H1 (cell line): ENCODE measurements at regions not wholly inside any gene's neighbourhood (a gene's known extent, or its start where the extent isn't known, plus 50 kb on each side); places are given as distances from the start of the nearest gene placed in this dataset.

Experiments
- CTCF ChIA-PET: fragments of 300-600 bp; sonication (Branson Sonifier 250); formaldehyde crosslinking; loops from one replicate; lab custom pipeline; 2021; ENCODE audit not compliant: partially characterized antibody; lab: Charles Lee
- POLR2A ChIA-PET: fragments of 300-600 bp; sonication (Branson Sonifier 250); formaldehyde crosslinking; loops from one replicate; lab custom pipeline; 2021; ENCODE audit warnings: inconsistent platforms; ENCODE audit not compliant: partially characterized antibody; lab: Charles Lee
- DNase-seq, 2 experiments: peaks; one replicate each; pipeline versions ENCODE4 v3.0.0 to v3.0.0-alpha.2; 2010 to 2022; ENCODE audit warnings: low spot score in 2 of 2, low read depth in 1 of 2, mixed read lengths in 1 of 2
- FAIRE-seq: peaks from 2 replicates; lab custom pipeline; 2011; peaks lifted over from hg19 to GRCh38; lab: Jason Lieb, UNC
- H2AFZ ChIP-seq: 2 replicates; pipeline ENCODE4 v1.8.1; 2012; ENCODE audit warnings: low read length, inconsistent platforms
- H2AK5ac ChIP-seq: 2 replicates; pipeline ENCODE4 v1.6.1; 2013; ENCODE audit warnings: low read depth, low read length
- H2BK120ac ChIP-seq: replicated peaks from 2 replicates; pipeline ENCODE3; 2013; ENCODE audit warnings: low read depth, low read length, inconsistent platforms
- H2BK12ac ChIP-seq: 2 replicates; pipeline ENCODE4 v1.6.1; 2013; ENCODE audit warnings: low read depth, low read length
- H2BK15ac ChIP-seq: 2 replicates; pipeline ENCODE4 v1.6.1; 2013; ENCODE audit warnings: low read length
- H2BK20ac ChIP-seq: 2 replicates; pipeline ENCODE4 v1.6.1; 2013; ENCODE audit warnings: low read length
- H2BK5ac ChIP-seq: 2 replicates; pipeline ENCODE4 v1.6.1; 2013; ENCODE audit warnings: low read depth, low read length
- H3K14ac ChIP-seq: 2 replicates; pipeline ENCODE4 v1.6.1; 2013; ENCODE audit warnings: inconsistent platforms; ENCODE audit not compliant: insufficient read length
- H3K18ac ChIP-seq: 2 replicates; pipeline ENCODE4 v1.6.1; 2013; ENCODE audit warnings: low read length; ENCODE audit errors: extremely low read depth
- H3K23ac ChIP-seq: 2 replicates; pipeline ENCODE4 v1.6.1; 2013; ENCODE audit warnings: inconsistent platforms; ENCODE audit not compliant: insufficient read length
- H3K23me2 ChIP-seq: 2 replicates; pipeline ENCODE4 v1.6.1; 2013; ENCODE audit warnings: low read depth, low read length
- H3K27ac ChIP-seq: 2 replicates; pipeline ENCODE4 v1.6.1; 2011; ENCODE audit warnings: low read depth, low read length, inconsistent platforms
- H3K27me3 ChIP-seq, 4 experiments: replicated peaks in 1 of 4; 1 replicate in 1 of 4; 2 replicates in 3 of 4; pipeline versions ENCODE4 v1.6.1 to v1.8.1; 2011 to 2013; ENCODE audit warnings: low read length in 3 of 4, mild to moderate bottlenecking in 3 of 4, inconsistent platforms in 2 of 4, mixed read lengths in 2 of 4, moderate library complexity in 1 of 4; ENCODE audit not compliant: control insufficient read depth in 3 of 4, insufficient read depth in 3 of 4; ENCODE audit errors: extremely low read depth in 1 of 4
- H3K36me3 ChIP-seq, 4 experiments: 2 replicates each; pipeline versions ENCODE4 v1.6.1 to v1.8.1; 2011 to 2013; ENCODE audit warnings: mild to moderate bottlenecking in 4 of 4, low read length in 3 of 4, moderate library complexity in 2 of 4, control low read depth in 1 of 4, inconsistent platforms in 1 of 4; ENCODE audit not compliant: insufficient read depth in 4 of 4, control insufficient read depth in 2 of 4
- H3K4ac ChIP-seq: replicated peaks from 2 replicates; pipeline ENCODE3; 2013; ENCODE audit warnings: low read length, low read depth, mixed read lengths, inconsistent platforms; ENCODE audit not compliant: insufficient read length
- H3K4me1 ChIP-seq, 4 experiments: replicated peaks in 1 of 4; 1 replicate in 1 of 4; 2 replicates in 3 of 4; pipeline versions ENCODE4 v1.6.1 to v1.8.1; 2011 to 2013; ENCODE audit warnings: low read length in 3 of 4, inconsistent platforms in 2 of 4, mixed read lengths in 1 of 4; ENCODE audit not compliant: insufficient read depth in 4 of 4, control insufficient read depth in 3 of 4
- H3K4me2 ChIP-seq, 2 experiments: 2 replicates each; pipeline versions ENCODE4 v1.6.1 to v1.8.1; 2011 to 2013; ENCODE audit warnings: low read depth in 2 of 2, low read length in 2 of 2, control low read depth in 1 of 2, inconsistent platforms in 1 of 2, mild to moderate bottlenecking in 1 of 2; ENCODE audit not compliant: insufficient read depth in 1 of 2
- H3K4me3 ChIP-seq, 4 experiments: fragments of 200-600, 300-600 bp in 1 of 4; sonication (generic), shearing (Covaris generic), sonication (Bioruptor Twin) in 1 of 4; 2 replicates each; pipeline versions ENCODE4 v1.5.1 to v1.8.1; 2011 to 2016; ENCODE audit warnings: low read length in 4 of 4, low read depth in 3 of 4, control low read depth in 2 of 4, inconsistent platforms in 2 of 4, mild to moderate bottlenecking in 2 of 4, mixed read lengths in 1 of 4, moderate library complexity in 1 of 4; ENCODE audit not compliant: insufficient read depth in 2 of 4; ENCODE audit errors: extremely low read depth in 1 of 4
- H3K56ac ChIP-seq: replicated peaks from 2 replicates; pipeline ENCODE3; 2013; ENCODE audit warnings: low read depth, mild to moderate bottlenecking, mixed read lengths, low read length, inconsistent platforms; ENCODE audit not compliant: insufficient read length
- H3K79me1 ChIP-seq: 2 replicates; pipeline ENCODE4 v1.6.1; 2013; ENCODE audit warnings: low read depth, low read length, control low read depth
- H3K79me2 ChIP-seq, 2 experiments: 2 replicates each; pipeline versions ENCODE4 v1.6.1 to v1.8.1; 2012 to 2013; ENCODE audit warnings: low read length in 2 of 2, mild to moderate bottlenecking in 2 of 2, inconsistent platforms in 1 of 2; ENCODE audit not compliant: insufficient read depth in 2 of 2, control insufficient read depth in 1 of 2
- H3K9ac ChIP-seq, 4 experiments: replicated peaks in 1 of 4; 1 replicate in 1 of 4; 2 replicates in 3 of 4; pipeline versions ENCODE4 v1.6.1 to v1.8.1; 2011 to 2013; ENCODE audit warnings: low read depth in 3 of 4, low read length in 3 of 4, control low read depth in 2 of 4, mild to moderate bottlenecking in 2 of 4, moderate library complexity in 2 of 4, inconsistent platforms in 1 of 4; ENCODE audit errors: extremely low read depth in 1 of 4
- H3K9me3 ChIP-seq, 2 experiments: 2 replicates each; pipeline versions ENCODE4 v1.6.1 to v1.8.1; 2012 to 2013; ENCODE audit warnings: mild to moderate bottlenecking in 2 of 2, moderate library complexity in 2 of 2, control low read depth in 1 of 2, inconsistent platforms in 1 of 2, low read depth in 1 of 2, low read length in 1 of 2, mixed read lengths in 1 of 2; ENCODE audit not compliant: insufficient read depth in 2 of 2
- H4K20me1 ChIP-seq, 2 experiments: replicated peaks in 1 of 2; 2 replicates each; pipeline versions ENCODE3 to v1.8.1; 2011 to 2013; ENCODE audit warnings: inconsistent platforms in 2 of 2, low read length in 2 of 2, mild to moderate bottlenecking in 1 of 2; ENCODE audit not compliant: insufficient read depth in 2 of 2, control insufficient read depth in 1 of 2
- H4K5ac ChIP-seq: 2 replicates; pipeline ENCODE4 v1.6.1; 2013; ENCODE audit warnings: low read length, low read depth, mixed read lengths, inconsistent platforms; ENCODE audit not compliant: insufficient read length
- H4K8ac ChIP-seq: 2 replicates; pipeline ENCODE4 v1.8.0; 2013; ENCODE audit warnings: mild to moderate bottlenecking, moderate library complexity, low read length, inconsistent platforms; ENCODE audit not compliant: insufficient read depth; ENCODE audit errors: extremely low read depth
- H4K91ac ChIP-seq: replicated peaks from 2 replicates; pipeline ENCODE3; 2013; ENCODE audit warnings: low read length, mixed read lengths, inconsistent platforms; ENCODE audit not compliant: insufficient read length
- EGR1 ChIP-seq: IDR thresholded peaks from 2 replicates; pipeline ENCODE4 v1.6.1; 2011; ENCODE audit warnings: low read depth, low read length, borderline replicate concordance
- GTF2F1 ChIP-seq: IDR thresholded peaks from 2 replicates; pipeline ENCODE4 v1.6.1; 2012; ENCODE audit warnings: low read depth, low read length, improper control_type of control experiment, borderline replicate concordance
- HDAC2 ChIP-seq, 2 experiments: fragments of 300-600 bp in 1 of 2; sonication (generic) in 1 of 2; IDR thresholded peaks; 2 replicates each; pipeline ENCODE4 v1.6.1; 2011 to 2012; ENCODE audit warnings: low read depth in 2 of 2, low read length in 2 of 2, mild to moderate bottlenecking in 2 of 2, moderate library complexity in 2 of 2, borderline replicate concordance in 1 of 2, inconsistent platforms in 1 of 2
- HDAC6 ChIP-seq: IDR thresholded peaks from one replicate; pipeline ENCODE4 v1.7.1; 2012; ENCODE audit warnings: low read depth, mild to moderate bottlenecking, inconsistent platforms, low read length, moderate library complexity
- JUN ChIP-seq: IDR thresholded peaks from 2 replicates; pipeline ENCODE4 v1.6.1; 2011; ENCODE audit warnings: low read depth, mild to moderate bottlenecking, improper control_type of control experiment, low read length
- JUND ChIP-seq: IDR thresholded peaks from 2 replicates; pipeline ENCODE4 v1.6.1; 2011; ENCODE audit warnings: mild to moderate bottlenecking, improper control_type of control experiment, low read length
- POLR2A ChIP-seq, 2 experiments: IDR thresholded peaks; 1 replicate in 1 of 2; 2 replicates in 1 of 2; pipeline ENCODE4 v1.6.1; 2011; ENCODE audit warnings: low read depth in 2 of 2, low read length in 2 of 2, mild to moderate bottlenecking in 2 of 2; ENCODE audit errors: control extremely low read depth in 1 of 2
- SIRT6 ChIP-seq: IDR thresholded peaks from one replicate; pipeline ENCODE4 v1.7.1; 2012; ENCODE audit warnings: low read length, inconsistent platforms
- SIX5 ChIP-seq: IDR thresholded peaks from 2 replicates; pipeline ENCODE4 v1.6.1; 2011; ENCODE audit warnings: mild to moderate bottlenecking, low read depth, low read length
- SP1 ChIP-seq: IDR thresholded peaks from 2 replicates; pipeline ENCODE4 v1.6.1; 2011; ENCODE audit warnings: low read depth, low read length
- SP2 ChIP-seq: IDR thresholded peaks from 2 replicates; pipeline ENCODE4 v1.6.1; 2012; ENCODE audit warnings: mild to moderate bottlenecking, low read length, inconsistent platforms
- TAF1 ChIP-seq: IDR thresholded peaks from 2 replicates; pipeline ENCODE4 v1.6.1; 2011; ENCODE audit warnings: mild to moderate bottlenecking, low read depth, low read length
- TCF12 ChIP-seq: IDR thresholded peaks from 2 replicates; pipeline ENCODE4 v1.6.1; 2011; ENCODE audit warnings: low read depth, mild to moderate bottlenecking, low read length
- WGBS, 2 experiments: shearing (Covaris generic) in 1 of 2; methylation state at CpG; one replicate each; pipeline versions ENCODE4 v1.1.6 to v1.1.7; 2013 to 2015; ENCODE audit warnings: low lambda C conversion rate in 2 of 2, mixed read lengths in 2 of 2, inconsistent platforms in 1 of 2, low coverage in 1 of 2, missing lambda C conversion rate in 1 of 2; ENCODE audit not compliant: insufficient replicate concordance in 2 of 2, insufficient coverage in 1 of 2, insufficient read length in 1 of 2; ENCODE audit errors: extremely low coverage in 1 of 2, missing lambda C conversion rate in 1 of 2; 5-methylcytosine and 5-hydroxymethylcytosine counted together

- H3K27ac ChIP-seq: no peak overlapping the region
- CTCF ChIA-PET: no interaction called here
Measured at GRCh38 chr2:12363138-12363537, 353.6 kb upstream of the TRIB2 start.

More at GRCh38 chr2:12363138-12363537, 353.6 kb upstream of the TRIB2 start:
- Histone ChIP-seq H3K56ac (no peak overlapping the region), H2BK5ac (no peak overlapping the region), H3K14ac (no peak overlapping the region), H4K5ac (no peak overlapping the region), H3K9ac (no peak overlapping the region), H3K4me3 (no peak overlapping the region), H2BK15ac (no peak overlapping the region), H2AFZ (no peak overlapping the region), H2BK20ac (no peak overlapping the region), H3K36me3 (no peaks in the 10 kb centered on the region), H3K4me1 (no peaks in the 10 kb centered on the region), H3K4ac (no peak overlapping the region), H3K9me3 (no peaks in the 10 kb centered on the region), H3K18ac (no peak overlapping the region), H4K20me1 (no peaks in the 10 kb centered on the region), H2BK12ac (no peak overlapping the region), H3K79me2 (no peaks in the 10 kb centered on the region), H4K91ac (no peak overlapping the region), H3K4me2 (no peak overlapping the region), H3K79me1 (no peaks in the 10 kb centered on the region), H2AK5ac (no peak overlapping the region), H3K27me3 (no peaks in the 10 kb centered on the region)
- POLR2A ChIA-PET: no interaction called here
- no peak for DNase-seq
- 94% methylated on average over 3 of the region's 3 CpGs; no CpG with 5 or more reads in 1 of the 2 experiments for WGBS, 2 experiments
- TF ChIP-seq SP2 (no peak), SIRT6 (no peak), JUN (no peak), EGR1 (no peak), TAF1 (no peak), HDAC6 (no peak), SIX5 (no peak), JUND (no peak), TCF12 (no peak), POLR2A (IDR thresholded peaks at IDR 0.05; ENCODE audit: control extremely low read depth in 1 of 2, low read depth in 2 of 2, low read length in 2 of 2) (no peak), HDAC2 (IDR thresholded peaks at IDR 0.05; ENCODE audit: borderline replicate concordance in 1 of 2, low read depth in 2 of 2, low read length in 2 of 2) (no peak), GTF2F1 (no peak), SP1 (no peak)
- TF ChIP-seq, all 59 proteins: peak for 0
- Histone ChIP-seq H3K23ac (no peak overlapping the region), H2BK120ac (no peak overlapping the region), H4K8ac (no peak overlapping the region), H3K23me2 (no peaks in the 10 kb centered on the region)
- FAIRE-seq: no peak
